B cell (primary cell): ENCODE measurements at regions not wholly inside any gene's neighbourhood (a gene's known extent, or its start where the extent isn't known, plus 50 kb on each side); places are given as distances from the start of the nearest gene placed in this dataset.

Experiments used
- ATAC-seq: fragments of 200-7000 bp; cut with Tn5 transposase; one replicate; pipeline ENCODE4 v1.10.0; 2021; ENCODE audit warnings: low read depth, mild to moderate bottlenecking, moderate number of reproducible peaks, moderate library complexity
- CTCF ChIA-PET: fragments of 350-600 bp; sonication (Branson Sonifier 250); formaldehyde crosslinking; loops from one replicate; lab custom pipeline; 2021; ENCODE audit warnings: antibody characterized with exemption, inconsistent platforms; lab: Charles Lee
- POLR2A ChIA-PET: fragments of 350-600 bp; sonication (Branson Sonifier 250); formaldehyde crosslinking; loops from one replicate; lab custom pipeline; 2021; ENCODE audit warnings: antibody characterized with exemption; lab: Charles Lee
- DNase-seq: peaks from one replicate; pipeline ENCODE4 v3.0.0; 2013
- H2AFZ ChIP-seq: 2 replicates; pipeline ENCODE4 v1.6.1; 2012; ENCODE audit warnings: mild to moderate bottlenecking, low read depth, low read length; ENCODE audit not compliant: insufficient read depth, poor library complexity, severe bottlenecking
- H3K27ac ChIP-seq, 2 donors: 1 replicate in 1 of 2; 2 replicates in 1 of 2; pipeline ENCODE4 v1.5.1; 2012 to 2013; ENCODE audit warnings: low read length in 2 of 2, mild to moderate bottlenecking in 2 of 2, moderate library complexity in 1 of 2
- H3K27me3 ChIP-seq, 4 experiments: fragments of 200-600 bp in 1 of 4; sonication (generic) in 1 of 4; replicated peaks in 1 of 4; 1 replicate in 2 of 4; 2 replicates in 2 of 4; pipeline versions ENCODE4 v1.6.1 to v1.7.0; 2013 to 2016; ENCODE audit warnings: low read length in 3 of 4, mild to moderate bottlenecking in 2 of 4, mixed read lengths in 1 of 4, moderate library complexity in 1 of 4; ENCODE audit not compliant: insufficient read depth in 4 of 4, control insufficient read depth in 3 of 4; ENCODE audit errors: control extremely low read depth in 1 of 4
- H3K36me3 ChIP-seq, 2 experiments: replicated peaks in 1 of 2; 1 replicate in 1 of 2; 2 replicates in 1 of 2; pipeline versions ENCODE4 v1.6.1 to v1.7.1; 2013; ENCODE audit warnings: low read length in 1 of 2; ENCODE audit not compliant: insufficient read depth in 2 of 2, control insufficient read depth in 1 of 2; ENCODE audit errors: control extremely low read depth in 1 of 2, extremely low read depth in 1 of 2
- H3K4me1 ChIP-seq, 2 donors: fragments of 200-600 bp in 1 of 2; sonication (generic) in 1 of 2; 1 replicate in 1 of 2; 2 replicates in 1 of 2; pipeline versions ENCODE4 v1.5.1 to v1.6.1; 2013 to 2017; ENCODE audit warnings: low read length in 2 of 2; ENCODE audit not compliant: control insufficient read depth in 2 of 2, insufficient read depth in 2 of 2
- H3K4me2 ChIP-seq: replicated peaks from 2 replicates; pipeline ENCODE3; 2012; ENCODE audit warnings: mild to moderate bottlenecking, low read depth, low read length; ENCODE audit not compliant: poor library complexity, severe bottlenecking
- H3K4me3 ChIP-seq, 5 experiments: fragments of 200-600 bp in 1 of 5; sonication (generic) in 1 of 5; 1 replicate in 3 of 5; 2 replicates in 2 of 5; pipeline versions ENCODE4 v1.5.1 to v1.7.0; 2011 to 2016; ENCODE audit warnings: low read length in 4 of 5, mild to moderate bottlenecking in 4 of 5, low read depth in 2 of 5, control low read depth in 1 of 5, moderate library complexity in 1 of 5; ENCODE audit not compliant: insufficient read depth in 1 of 5; ENCODE audit errors: control extremely low read depth in 1 of 5, extremely low read depth in 1 of 5
- H3K79me2 ChIP-seq: fragments of 200-600 bp; sonication (generic); one replicate; pipeline ENCODE4 v1.6.0; 2016; ENCODE audit warnings: low read length; ENCODE audit not compliant: control insufficient read depth, insufficient read depth
- H3K9ac ChIP-seq: fragments of 200-600 bp; sonication (generic); 2 replicates; pipeline ENCODE4 v1.6.1; 2017; ENCODE audit warnings: mild to moderate bottlenecking, low read length, moderate library complexity
- H3K9me3 ChIP-seq, 3 donors: one replicate each; pipeline versions ENCODE4 v1.6.1 to v1.7.1; 2013; ENCODE audit warnings: low read length in 2 of 3; ENCODE audit not compliant: control insufficient read depth in 2 of 3, insufficient read depth in 1 of 3; ENCODE audit errors: control extremely low read depth in 1 of 3
- H4K20me1 ChIP-seq: 2 replicates; pipeline ENCODE4 v1.6.0; 2012; ENCODE audit warnings: mild to moderate bottlenecking, low read length; ENCODE audit not compliant: insufficient read depth, control insufficient read depth, poor library complexity, severe bottlenecking
- H3K27ac Mint-ChIP-seq: one replicate; pipeline ENCODE4 v1.8.0; 2021; ENCODE audit warnings: mixed read lengths
- H3K27me3 Mint-ChIP-seq: one replicate; pipeline ENCODE4 v1.8.0; 2021; ENCODE audit warnings: mixed read lengths
- H3K4me1 Mint-ChIP-seq: one replicate; pipeline ENCODE4 v1.8.0; 2021; ENCODE audit warnings: mixed read lengths
- H3K4me3 Mint-ChIP-seq: one replicate; pipeline ENCODE4 v1.8.0; 2021; ENCODE audit warnings: mixed read lengths
- H3K9me3 Mint-ChIP-seq: one replicate; pipeline ENCODE4 v1.8.0; 2022; ENCODE audit warnings: mixed read lengths; ENCODE audit not compliant: insufficient read depth
- CTCF ChIP-seq: fragments of 200-600 bp; IDR thresholded peaks from one replicate; pipeline ENCODE4 v1.8.0; 2022; ENCODE audit warnings: antibody characterized with exemption, mild to moderate bottlenecking
- EZH2 ChIP-seq: IDR thresholded peaks from 2 replicates; pipeline ENCODE4 v1.6.1; 2012; ENCODE audit warnings: borderline replicate concordance, low read depth, mild to moderate bottlenecking, moderate library complexity, low read length; ENCODE audit not compliant: insufficient read depth, poor library complexity, severe bottlenecking
- WGBS: methylation state at CpG from one replicate; pipeline ENCODE4 v1.1.5; 2013; ENCODE audit warnings: missing lambda C conversion rate; ENCODE audit not compliant: insufficient coverage; 5-methylcytosine and 5-hydroxymethylcytosine counted together
- intact Hi-C: fragments of 100-400 bp; cut with micrococcal nuclease; formaldehyde crosslinking; loops from one replicate; pipeline ENCODE4 v1.10.0; 2022

GRCh38 chr18:31235856-31236255, 73.2 kb upstream of the DSC1 start:
- TF ChIP-seq EZH2: no peak
- no peak for TF ChIP-seq CTCF
- Mint-ChIP-seq H3K9me3 (no peaks in the 10 kb centered on the region), H3K27ac (no peak overlapping the region), H3K4me3 (no peak overlapping the region), H3K4me1 (no peaks in the 10 kb centered on the region), H3K27me3 (no peaks in the 10 kb centered on the region)
- Histone ChIP-seq H3K9ac (no peak overlapping the region), H2AFZ (no peak overlapping the region), H3K9me3 (no peaks in the 10 kb centered on the region), H3K27me3 (no peaks in the 10 kb centered on the region), H3K36me3 (no peaks in the 10 kb centered on the region), H3K79me2 (no peaks in the 10 kb centered on the region), H4K20me1 (no peaks in the 10 kb centered on the region), H3K4me2 (no peak overlapping the region), H3K27ac (no peak overlapping the region), H3K4me3 (no peak overlapping the region), H3K4me1 (no peaks in the 10 kb centered on the region)
- intact Hi-C loops: no loop called here
- ATAC-seq (no peak), DNase-seq (no peak)
- no CpG with 5 or more reads among the region's 5 CpGs for WGBS
- CTCF ChIA-PET: no interaction called here
- POLR2A ChIA-PET: no interaction called here

DNA sequence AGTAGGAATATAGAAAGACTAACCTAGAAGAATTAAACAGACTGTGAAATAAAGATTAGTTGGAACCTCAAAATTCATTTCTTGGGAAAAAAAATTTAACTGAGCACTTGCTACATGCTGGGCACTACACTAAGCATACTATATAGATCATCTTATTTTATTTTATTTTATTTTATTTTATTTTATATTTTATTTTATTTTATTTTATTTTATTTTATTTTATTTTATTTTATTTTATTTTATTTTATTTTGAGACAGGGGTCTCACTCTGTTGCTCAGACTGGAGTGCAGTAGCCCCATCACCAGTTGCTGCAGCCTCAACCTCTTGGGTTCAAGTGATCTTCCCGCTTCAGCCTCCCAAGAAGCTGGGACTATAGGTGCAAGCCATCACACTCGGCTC, 74.5 kb upstream of the DSC1 start:
- POLR2A ChIA-PET: no interaction called here
- intact Hi-C loops: no loop called here
- Histone ChIP-seq H3K27ac (no peak overlapping the region), H3K27me3 (no peaks in the 10 kb centered on the region), H3K4me1 (no peaks in the 10 kb centered on the region), H4K20me1 (no peaks in the 10 kb centered on the region), H3K9ac (no peak overlapping the region), H3K9me3 (no peaks in the 10 kb centered on the region), H3K4me2 (no peak overlapping the region), H3K36me3 (no peaks in the 10 kb centered on the region), H3K79me2 (no peaks in the 10 kb centered on the region), H2AFZ (no peak overlapping the region), H3K4me3 (no peak overlapping the region)
- CTCF ChIA-PET: no interaction called here
- no peak overlapping the region for H3K27ac Mint-ChIP-seq
- no peak overlapping the region for H3K4me3 Mint-ChIP-seq
- no peaks in the 10 kb centered on the region for H3K4me1 Mint-ChIP-seq
- ATAC-seq (no peak), DNase-seq (no peak)
- H3K27me3 Mint-ChIP-seq: no peaks in the 10 kb centered on the region
- no peaks in the 10 kb centered on the region for H3K9me3 Mint-ChIP-seq
- TF ChIP-seq CTCF (no peak), EZH2 (no peak)
- 75% methylated on average over 2 of the region's 2 CpGs for WGBS
